ENCODE measurements at regions not wholly inside any gene's neighbourhood (a gene's known extent, or its start where the extent isn't known, plus 50 kb on each side); places are given as distances from the start of the nearest gene placed in this dataset.

DNA sequence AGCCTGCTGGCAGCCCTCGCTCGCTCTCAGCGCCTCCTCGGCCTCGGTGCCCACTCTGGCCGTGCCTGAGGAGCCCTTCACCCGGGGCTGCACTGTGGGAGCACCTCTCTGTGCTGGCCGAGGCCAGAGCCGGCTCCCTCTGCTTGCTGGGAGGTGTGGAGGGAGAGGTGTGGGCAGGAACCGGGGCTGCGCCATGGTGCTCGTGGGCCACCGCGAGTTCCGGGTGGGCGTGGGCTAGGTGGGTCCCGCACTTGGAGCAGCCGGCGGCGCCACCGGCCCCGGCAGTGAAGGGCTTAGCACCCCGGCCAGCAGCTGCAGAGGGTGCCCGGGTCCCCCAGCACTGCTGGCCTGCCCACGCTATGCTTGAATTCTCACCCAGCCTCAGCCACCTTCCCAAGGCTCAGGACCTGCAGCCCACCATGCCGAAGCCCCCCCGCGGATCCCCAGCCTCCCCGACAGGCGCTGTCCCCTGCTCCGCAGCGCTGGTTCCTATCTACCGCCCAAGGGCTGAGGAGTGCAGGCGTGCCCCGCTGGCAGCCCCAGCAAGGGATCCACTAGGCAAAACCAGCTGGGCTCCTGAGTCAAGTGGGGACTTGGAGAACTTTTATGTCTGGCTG is 863.3 kb downstream of the IGSF11 start:
- Mint-ChIP-seq H3K27ac (no peak overlapping the region), H3K36me3 (no peaks in the 10 kb centered on the region), H3K4me3 (no peak overlapping the region), H3K27me3 (no peaks in the 10 kb centered on the region), H3K4me1 (ENCODE audit: unreplicated experiment) (no peaks in the 10 kb centered on the region), H3K9me3 (peaks cover 9% of the 10 kb centered on the region)
- DNase-seq (ENCODE audit: extremely low spot score, unreplicated experiment): no peak
- TF ChIP-seq, protein P1, sequence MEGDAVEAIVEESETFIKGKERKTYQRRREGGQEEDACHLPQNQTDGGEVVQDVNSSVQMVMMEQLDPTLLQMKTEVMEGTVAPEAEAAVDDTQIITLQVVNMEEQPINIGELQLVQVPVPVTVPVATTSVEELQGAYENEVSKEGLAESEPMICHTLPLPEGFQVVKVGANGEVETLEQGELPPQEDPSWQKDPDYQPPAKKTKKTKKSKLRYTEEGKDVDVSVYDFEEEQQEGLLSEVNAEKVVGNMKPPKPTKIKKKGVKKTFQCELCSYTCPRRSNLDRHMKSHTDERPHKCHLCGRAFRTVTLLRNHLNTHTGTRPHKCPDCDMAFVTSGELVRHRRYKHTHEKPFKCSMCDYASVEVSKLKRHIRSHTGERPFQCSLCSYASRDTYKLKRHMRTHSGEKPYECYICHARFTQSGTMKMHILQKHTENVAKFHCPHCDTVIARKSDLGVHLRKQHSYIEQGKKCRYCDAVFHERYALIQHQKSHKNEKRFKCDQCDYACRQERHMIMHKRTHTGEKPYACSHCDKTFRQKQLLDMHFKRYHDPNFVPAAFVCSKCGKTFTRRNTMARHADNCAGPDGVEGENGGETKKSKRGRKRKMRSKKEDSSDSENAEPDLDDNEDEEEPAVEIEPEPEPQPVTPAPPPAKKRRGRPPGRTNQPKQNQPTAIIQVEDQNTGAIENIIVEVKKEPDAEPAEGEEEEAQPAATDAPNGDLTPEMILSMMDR (conservative IDR thresholded peaks at IDR 0.05): no peak

DNA sequence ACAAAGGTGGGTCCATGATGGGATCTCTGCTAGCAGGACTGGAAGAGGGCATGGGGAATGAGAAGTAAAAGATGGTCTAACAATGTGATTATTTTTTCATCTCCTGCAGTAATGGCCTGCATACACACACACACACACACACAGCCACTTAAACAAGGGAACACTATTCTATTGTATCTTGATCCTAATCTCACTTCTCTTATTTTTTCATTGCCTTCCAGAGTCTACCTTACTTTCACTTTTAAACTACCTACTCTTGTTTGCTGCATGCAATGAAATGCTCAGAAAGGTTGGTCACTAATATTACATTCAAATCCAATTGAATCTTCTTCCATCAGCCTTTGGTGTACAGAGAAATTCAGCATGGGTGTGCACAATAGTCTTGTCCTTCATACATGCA is 853.8 kb downstream of the IGSF11 start:
- H3K4me1 Mint-ChIP-seq (ENCODE audit: unreplicated experiment): no peaks in the 10 kb centered on the region
- H3K9me3 Mint-ChIP-seq: no peaks in the 10 kb centered on the region
- DNase-seq (ENCODE audit: extremely low spot score, unreplicated experiment): no peak
- no peaks in the 10 kb centered on the region for H3K36me3 Mint-ChIP-seq
- no peaks in the 10 kb centered on the region for H3K27me3 Mint-ChIP-seq
- H3K27ac Mint-ChIP-seq: no peak overlapping the region
- H3K4me3 Mint-ChIP-seq: no peak overlapping the region
- TF ChIP-seq, protein P1 (conservative IDR thresholded peaks at IDR 0.05): no peak

DNA sequence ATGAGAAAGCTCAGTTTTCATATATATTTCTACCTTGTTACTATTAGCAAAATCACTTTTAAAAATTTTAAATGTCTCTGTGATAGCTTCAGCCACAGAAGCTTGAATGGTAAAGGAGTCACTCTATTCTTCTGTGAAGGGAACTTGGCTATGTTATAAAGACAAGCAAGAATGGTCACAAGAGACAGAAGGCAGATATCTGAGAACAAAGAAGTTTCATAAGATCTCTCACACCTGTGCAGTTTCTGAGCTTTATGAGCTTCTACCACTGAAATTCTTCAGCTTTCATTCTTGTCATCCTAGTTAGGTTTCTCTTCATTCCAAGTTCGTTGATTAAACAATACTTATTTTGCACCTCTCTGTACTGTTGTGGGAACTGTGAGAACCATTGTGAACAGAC is 853.4 kb downstream of the IGSF11 start:
- Mint-ChIP-seq H3K4me1 (ENCODE audit: unreplicated experiment) (no peaks in the 10 kb centered on the region), H3K27me3 (no peaks in the 10 kb centered on the region), H3K36me3 (no peaks in the 10 kb centered on the region), H3K4me3 (no peak overlapping the region), H3K27ac (no peak overlapping the region), H3K9me3 (no peaks in the 10 kb centered on the region)
- DNase-seq (ENCODE audit: extremely low spot score, unreplicated experiment): no peak
- TF ChIP-seq, protein P1 (conservative IDR thresholded peaks at IDR 0.05): no peak

DNA sequence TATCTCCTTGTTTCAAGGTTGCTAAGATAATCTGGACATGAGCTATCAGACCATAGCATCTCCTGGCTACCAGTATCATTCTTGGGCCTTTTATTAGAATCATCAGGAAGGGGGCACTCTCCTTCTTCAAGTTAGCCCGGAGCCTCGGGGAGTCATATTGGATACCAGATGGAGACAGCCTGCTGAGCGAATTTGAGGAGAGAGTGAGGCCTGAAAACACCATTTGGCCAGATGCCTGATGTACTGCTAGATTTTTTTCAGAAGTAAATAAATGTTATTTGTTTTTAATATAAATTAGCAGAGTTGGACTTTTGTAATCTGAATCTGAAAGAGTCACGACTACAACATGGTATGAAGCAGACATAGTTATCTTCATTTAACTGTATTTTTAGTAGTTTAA is 848.6 kb downstream of the IGSF11 start:
- H3K4me3 Mint-ChIP-seq: no peak overlapping the region
- H3K27me3 Mint-ChIP-seq: no peaks in the 10 kb centered on the region
- H3K9me3 Mint-ChIP-seq: no peaks in the 10 kb centered on the region
- no peak overlapping the region for H3K27ac Mint-ChIP-seq
- H3K36me3 Mint-ChIP-seq: no peaks in the 10 kb centered on the region
- DNase-seq (ENCODE audit: extremely low spot score, unreplicated experiment): no peak
- TF ChIP-seq, protein P1 (conservative IDR thresholded peaks at IDR 0.05): no peak
- no peaks in the 10 kb centered on the region for H3K4me1 Mint-ChIP-seq (ENCODE audit: unreplicated experiment)

DNA sequence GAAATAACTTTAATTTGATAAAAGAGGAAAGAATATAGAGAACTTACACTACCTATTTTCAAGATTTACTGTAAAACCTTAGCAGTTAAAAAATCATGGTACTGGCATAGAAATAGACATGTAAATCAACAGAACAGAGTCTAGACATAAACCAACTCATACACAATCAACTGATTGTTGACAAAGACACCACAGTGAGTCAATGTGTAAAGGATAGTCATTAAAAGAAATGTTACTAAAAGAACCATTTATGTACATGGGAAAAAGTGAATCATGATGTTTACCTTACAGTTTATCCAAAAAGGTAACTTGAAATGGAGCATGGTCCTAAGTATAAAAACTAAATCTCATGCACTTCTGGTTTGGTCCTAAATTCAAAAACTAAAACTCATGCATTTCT is 847.4 kb downstream of the IGSF11 start:
- H3K27me3 Mint-ChIP-seq: no peaks in the 10 kb centered on the region
- H3K4me1 Mint-ChIP-seq (ENCODE audit: unreplicated experiment): no peaks in the 10 kb centered on the region
- DNase-seq (ENCODE audit: extremely low spot score, unreplicated experiment): no peak
- TF ChIP-seq, protein P1 (conservative IDR thresholded peaks at IDR 0.05): no peak
- H3K36me3 Mint-ChIP-seq: no peaks in the 10 kb centered on the region
- H3K4me3 Mint-ChIP-seq: no peak overlapping the region
- peaks cover 3% of the 10 kb centered on the region for H3K9me3 Mint-ChIP-seq
- no peak overlapping the region for H3K27ac Mint-ChIP-seq

DNA sequence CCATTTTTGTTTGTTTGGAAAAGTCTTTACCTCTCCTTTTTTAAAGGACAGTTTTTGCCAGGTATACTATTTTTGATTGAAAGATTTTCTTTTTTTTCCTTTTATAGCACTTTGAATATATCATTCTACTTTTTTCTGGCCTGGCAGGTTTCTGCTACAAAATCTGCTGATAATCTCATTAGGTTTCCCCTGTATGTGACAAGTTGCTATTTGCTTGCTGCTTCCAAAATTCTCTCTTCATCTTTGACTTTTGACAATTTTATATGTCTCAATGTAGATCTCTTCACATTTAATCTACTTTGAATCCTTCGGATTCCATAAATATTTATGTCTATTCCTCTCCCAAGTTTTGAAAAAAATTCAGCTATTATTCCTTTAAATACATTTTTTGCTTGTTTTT is 838.5 kb downstream of the IGSF11 start:
- Mint-ChIP-seq H3K4me3 (no peak overlapping the region), H3K9me3 (peaks cover 16% of the 10 kb centered on the region), H3K27ac (no peak overlapping the region), H3K27me3 (no peaks in the 10 kb centered on the region), H3K36me3 (no peaks in the 10 kb centered on the region), H3K4me1 (ENCODE audit: unreplicated experiment) (no peaks in the 10 kb centered on the region)
- TF ChIP-seq, protein P1 (conservative IDR thresholded peaks at IDR 0.05): no peak
- DNase-seq (ENCODE audit: extremely low spot score, unreplicated experiment): no peak

Data from type B pancreatic cell (in vitro differentiated cells).